Myocyte (in vitro differentiated cells): ENCODE measurements at regions not wholly inside any gene's neighbourhood (a gene's known extent, or its start where the extent isn't known, plus 50 kb on each side); places are given as distances from the start of the nearest gene placed in this dataset.
A peak's percentile ranks its signal among the peaks of the same experiment; 100 is the strongest.

Source experiments
- DNase-seq: peaks from one replicate; pipeline ENCODE4 v3.0.0-alpha.2; 2012; ENCODE audit warnings: low read depth

- DNase-seq, result no peak
Observed at GRCh38 chrX:39532761-39533160, 565.0 kb downstream of the BCOR start.

DNA sequence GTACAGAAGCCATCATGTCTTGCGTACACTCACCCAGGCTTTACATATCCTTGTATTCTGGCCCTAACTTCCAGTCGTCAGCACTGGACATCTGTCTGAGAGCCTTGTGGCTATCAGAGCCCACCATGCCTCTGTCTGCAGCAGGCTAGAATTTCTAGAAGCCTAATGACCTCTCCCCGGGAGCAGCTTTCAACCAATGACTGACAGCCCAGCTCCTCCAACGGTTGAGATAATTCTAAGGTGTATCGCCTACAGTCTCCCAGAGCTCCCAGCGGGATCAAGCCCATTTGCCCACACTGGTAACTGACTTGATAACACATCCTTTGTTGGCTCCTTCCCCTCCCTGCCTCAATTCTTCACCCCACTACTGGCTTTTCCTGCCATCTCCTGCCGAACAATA is 562.8 kb downstream of the BCOR start:
- DNase-seq, result no peak

GRCh38 chrX:39536211-39536610 is 561.5 kb downstream of the BCOR start:
- DNase-seq, result no peak

GRCh38 chrX:39541881-39542280 is 555.9 kb downstream of the BCOR start:
- DNase-seq, result no peak

- no peak for DNase-seq
Observed at GRCh38 chrX:39542316-39542715, 555.4 kb downstream of the BCOR start.

- no peak for DNase-seq
Observed at GRCh38 chrX:39550795-39551361, 546.9 kb downstream of the BCOR start.

DNA sequence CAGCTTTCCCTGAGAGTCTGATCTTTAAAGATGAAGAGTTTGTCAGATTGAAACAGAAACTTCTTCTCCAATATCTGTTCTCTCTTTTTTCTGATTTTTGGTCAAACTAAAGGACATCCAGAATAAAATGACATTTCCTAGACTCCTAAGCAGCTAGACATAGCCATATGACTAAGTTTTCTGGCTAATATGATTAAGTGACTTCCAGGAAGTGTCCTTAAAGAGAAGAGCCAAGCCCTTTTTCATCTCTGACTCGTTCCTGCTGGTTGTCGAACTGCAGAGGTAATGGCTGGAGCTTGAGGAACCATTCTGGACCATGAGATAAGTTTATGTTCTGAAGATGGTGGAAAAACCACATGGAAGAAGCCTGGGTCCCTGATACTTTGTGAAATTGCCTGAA is 546.0 kb downstream of the BCOR start:
- DNase-seq, result no peak

- no peak for DNase-seq
Observed at GRCh38 chrX:39555431-39555830, 542.3 kb downstream of the BCOR start.

GRCh38 chrX:39556056-39556455 is 541.7 kb downstream of the BCOR start:
- DNase-seq, result no peak

DNA sequence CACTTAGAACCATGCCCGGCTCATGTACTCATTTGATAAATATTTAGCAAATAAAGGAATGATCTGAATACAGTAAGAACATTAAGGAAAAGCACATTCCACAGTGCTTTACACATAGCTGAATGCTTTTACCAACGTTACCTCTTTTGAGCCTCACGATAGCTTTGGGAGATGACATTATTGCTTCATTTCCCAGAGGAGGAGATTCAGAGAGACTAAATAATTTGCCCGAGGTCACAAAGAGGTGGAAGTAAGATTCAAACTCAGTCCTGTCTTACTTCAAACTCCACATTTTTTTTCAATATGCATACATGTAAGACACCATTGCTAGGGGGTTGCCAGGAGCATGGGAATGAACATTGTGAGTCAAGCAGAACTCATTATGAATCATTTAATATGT is 538.5 kb downstream of the BCOR start:
- no peak for DNase-seq

- no peak for DNase-seq
Observed at GRCh38 chrX:39560271-39560670, 537.5 kb downstream of the BCOR start.

GRCh38 chrX:39563178-39563577 is 534.6 kb downstream of the BCOR start:
- no peak for DNase-seq

GRCh38 chrX:39564751-39565150 is 533.0 kb downstream of the BCOR start:
- no peak for DNase-seq

DNA sequence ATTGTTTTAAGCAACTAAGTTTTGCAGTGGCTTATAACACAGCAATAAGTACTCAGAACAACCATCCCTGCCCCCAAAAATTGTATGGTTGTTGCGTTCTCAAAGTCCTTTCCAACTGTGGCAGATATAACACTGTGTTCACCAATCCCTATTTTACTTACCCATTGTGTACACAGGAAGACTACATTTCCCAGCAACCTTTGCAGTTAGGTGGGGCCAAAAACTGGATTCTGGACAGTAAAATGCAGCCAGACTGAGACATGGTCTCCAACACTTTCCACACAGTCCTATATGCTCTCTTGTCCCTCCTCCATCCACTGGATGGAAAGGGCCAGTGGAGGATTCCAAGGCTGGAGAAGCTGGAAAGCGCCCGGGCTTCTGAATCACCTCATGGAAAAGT is 523.6 kb downstream of the BCOR start:
- no peak for DNase-seq

DNA sequence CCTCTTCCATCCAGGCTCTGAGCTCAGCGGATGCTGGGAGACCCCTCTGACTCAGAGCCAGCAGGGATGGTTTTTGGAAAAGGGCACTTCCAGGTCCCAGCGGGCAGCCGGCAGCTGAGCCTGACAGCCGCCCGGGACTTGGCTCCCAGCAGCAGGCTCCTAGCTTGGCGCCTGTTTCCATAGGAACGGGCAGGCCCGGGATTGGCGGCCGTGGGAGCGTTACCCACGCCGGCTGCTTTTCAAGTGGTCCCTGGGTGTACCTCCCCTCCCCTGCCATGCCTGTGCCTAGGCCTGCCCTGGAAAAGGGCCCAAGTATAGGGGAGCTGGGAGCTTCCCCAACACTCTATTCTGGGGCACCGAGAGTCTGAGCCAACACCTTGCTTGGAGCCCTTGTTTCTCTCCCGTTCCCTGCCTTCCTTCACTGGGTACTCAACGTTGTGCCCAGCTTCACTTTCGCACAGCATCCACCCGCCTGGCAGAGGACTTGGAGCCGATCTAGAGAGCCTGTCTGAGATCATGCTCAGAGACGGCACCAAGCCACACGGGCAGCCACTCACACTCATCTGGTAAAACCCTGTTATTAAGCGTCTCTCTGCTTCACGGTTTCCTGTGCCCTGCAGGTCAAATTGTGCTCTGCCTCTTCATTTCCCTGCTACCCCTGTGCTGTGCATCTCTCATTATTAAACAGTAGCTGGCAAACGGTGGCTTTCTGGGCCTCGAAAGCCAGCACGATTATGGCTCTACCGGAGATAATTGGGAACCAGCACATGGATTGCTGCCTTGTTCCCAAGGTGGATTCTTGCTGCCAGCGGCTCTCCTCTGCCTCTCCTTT is 521.5 kb downstream of the BCOR start:
- DNase-seq, result no peak

GRCh38 chrX:39577206-39577984 is 520.4 kb downstream of the BCOR start:
- DNase-seq, result peak; percentile 49

DNA sequence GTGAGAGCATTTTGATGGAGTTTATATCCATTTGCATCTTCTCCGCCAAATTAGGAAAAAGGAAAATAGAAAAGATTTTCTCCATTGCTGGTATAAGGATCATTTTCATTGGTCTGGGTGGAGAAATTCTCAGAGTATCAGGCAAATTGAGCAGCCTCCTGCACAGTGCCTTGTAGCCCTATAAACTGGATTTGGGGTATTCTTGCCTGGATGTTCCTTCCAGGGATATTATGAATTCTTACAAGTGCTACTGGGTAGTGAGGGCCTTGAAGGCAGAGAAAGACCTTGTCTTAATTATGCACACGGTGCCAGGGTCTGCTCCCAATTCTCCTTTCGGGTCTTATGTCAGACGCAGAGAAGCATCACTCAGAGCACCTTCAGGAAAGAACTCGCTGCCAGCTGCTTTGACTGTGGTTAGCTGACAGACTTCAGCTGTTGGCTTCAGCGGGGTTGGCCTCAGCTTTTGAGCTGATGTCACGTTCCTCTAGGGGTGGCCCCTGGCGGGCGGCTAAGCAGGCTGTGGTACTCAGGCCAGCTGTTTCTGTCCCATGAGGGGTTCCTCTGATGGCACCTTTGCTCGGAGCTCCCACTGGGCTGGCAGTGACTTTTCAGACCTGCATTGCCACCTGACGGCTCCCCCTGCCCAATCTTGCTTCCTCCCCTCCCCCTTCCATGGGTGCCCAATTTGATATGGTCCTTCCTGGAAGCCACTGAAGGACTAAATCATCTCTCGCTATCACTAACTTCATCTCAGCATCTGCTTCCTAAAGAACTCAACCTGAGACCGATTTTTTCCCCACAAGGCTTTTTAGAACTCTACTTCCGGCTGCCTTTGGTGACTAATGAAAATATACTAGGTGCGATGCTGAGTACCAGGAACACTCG is 519.5 kb downstream of the BCOR start:
- peak; percentile 88 for DNase-seq

DNA sequence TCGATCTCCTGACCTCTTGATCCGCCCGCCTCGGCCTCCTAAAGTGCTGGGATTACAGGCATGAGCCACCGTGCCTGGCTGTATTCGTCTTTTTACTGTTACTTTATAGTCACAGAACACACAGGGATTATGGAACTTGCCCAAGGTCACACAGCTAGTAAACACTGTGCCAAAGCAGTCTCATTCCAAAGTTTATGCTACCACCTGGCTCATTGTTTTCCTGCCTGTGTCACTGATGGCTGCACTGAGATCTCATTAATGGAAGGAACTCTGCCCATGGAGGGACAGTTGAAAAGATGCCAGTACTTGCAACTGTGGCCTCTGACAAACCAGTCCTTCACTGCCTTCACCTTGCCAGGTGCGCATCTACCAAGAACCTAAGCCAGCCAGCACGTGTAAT is 517.7 kb downstream of the BCOR start:
- DNase-seq, result no peak

- DNase-seq, result no peak
Observed at GRCh38 chrX:39581411-39581810, 516.3 kb downstream of the BCOR start.

- no peak for DNase-seq
Observed at GRCh38 chrX:39582091-39582490, 515.7 kb downstream of the BCOR start.

- no peak for DNase-seq
Observed at GRCh38 chrX:39582976-39583375, 514.8 kb downstream of the BCOR start.
